DOHH2 (cell line): ENCODE measurements at regions not wholly inside any gene's neighbourhood (a gene's known extent, or its start where the extent isn't known, plus 50 kb on each side); places are given as distances from the start of the nearest gene placed in this dataset.

Experiments
- H3F3A ChIP-seq: fragments of 200-600 bp; sonication (generic), shearing (Covaris generic); 2 replicates; pipeline ENCODE4 v1.6.0; 2016; ENCODE audit warnings: antibody characterized with exemption, mild to moderate bottlenecking; ENCODE audit not compliant: control insufficient read depth, insufficient read depth
- H3K27ac ChIP-seq: fragments of 200-600 bp; sonication (generic); 2 replicates; pipeline ENCODE4 v1.5.1; 2014; ENCODE audit warnings: low read depth, mild to moderate bottlenecking, low read length, moderate library complexity
- H3K27me3 ChIP-seq: fragments of 200-600 bp; sonication (generic); 2 replicates; pipeline ENCODE4 v1.6.1; 2014; ENCODE audit warnings: mild to moderate bottlenecking, low read length, mixed read lengths; ENCODE audit not compliant: control insufficient read depth
- H3K36me3 ChIP-seq: fragments of 200-600 bp; sonication (generic); 2 replicates; pipeline ENCODE4 v1.6.1; 2014; ENCODE audit warnings: mild to moderate bottlenecking, low read length, moderate library complexity, mixed read lengths; ENCODE audit not compliant: control insufficient read depth
- H3K4me1 ChIP-seq: fragments of 200-600 bp; sonication (generic); 2 replicates; pipeline ENCODE4 v1.6.1; 2014; ENCODE audit warnings: mild to moderate bottlenecking, low read length, mixed read lengths; ENCODE audit not compliant: control insufficient read depth
- H3K4me2 ChIP-seq: fragments of 200-600 bp; sonication (generic); 2 replicates; pipeline ENCODE4 v1.6.0; 2014; ENCODE audit warnings: mild to moderate bottlenecking, low read length, moderate library complexity
- H3K4me3 ChIP-seq: fragments of 200-600 bp; sonication (generic); 2 replicates; pipeline ENCODE4 v1.5.1; 2014; ENCODE audit warnings: mild to moderate bottlenecking, low read length, mixed read lengths
- H3K79me2 ChIP-seq: fragments of 200-600 bp; sonication (generic); 2 replicates; pipeline ENCODE4 v1.6.1; 2014; ENCODE audit warnings: mild to moderate bottlenecking, low read length, mixed read lengths; ENCODE audit not compliant: control insufficient read depth
- H3K9me2 ChIP-seq: fragments of 200-600 bp; sonication (generic); replicated peaks from 2 replicates; pipeline ENCODE4 v1.6.1; 2014; ENCODE audit warnings: mild to moderate bottlenecking, low read length, mixed read lengths; ENCODE audit not compliant: control insufficient read depth
- H3K9me3 ChIP-seq: fragments of 200-600 bp; sonication (generic); 2 replicates; pipeline ENCODE4 v1.6.1; 2014; ENCODE audit warnings: antibody characterized with exemption, low read length, mixed read lengths; ENCODE audit not compliant: control insufficient read depth, insufficient read depth
- H4K20me1 ChIP-seq: fragments of 200-600 bp; sonication (generic); 2 replicates; pipeline ENCODE4 v1.6.0; 2014; ENCODE audit warnings: low read depth, mild to moderate bottlenecking, antibody characterized with exemption, low read length, moderate library complexity; ENCODE audit not compliant: control insufficient read depth, insufficient read depth
- CTCF ChIP-seq: fragments of 200-600 bp; sonication (generic); IDR thresholded peaks from one replicate; pipeline ENCODE4 v1.5.1; 2014; ENCODE audit warnings: antibody characterized with exemption, mild to moderate bottlenecking, low read depth, low read length; ENCODE audit not compliant: poor library complexity, severe bottlenecking
- EZH2phosphoT487 ChIP-seq: fragments of 200-600 bp; sonication (generic); IDR thresholded peaks from 2 replicates; pipeline ENCODE4 v1.6.1; 2017; ENCODE audit warnings: borderline replicate concordance, mild to moderate bottlenecking, antibody characterized with exemption, low read length, moderate library complexity, mixed read lengths

GRCh38 chr6:143621876-143622605 is 55.7 kb upstream of the PHACTR2 start:
- Histone ChIP-seq H3K36me3 (no peaks in the 10 kb centered on the region), H3F3A (no peaks in the 10 kb centered on the region), H3K27ac (no peak overlapping the region), H3K4me1 (no peaks in the 10 kb centered on the region), H3K4me3 (no peak overlapping the region), H3K79me2 (no peaks in the 10 kb centered on the region), H3K9me2 (no peaks in the 10 kb centered on the region), H3K9me3 (no peaks in the 10 kb centered on the region), H3K4me2 (no peak overlapping the region), H3K27me3 (no peaks in the 10 kb centered on the region), H4K20me1 (no peaks in the 10 kb centered on the region)
- TF ChIP-seq EZH2phosphoT487 = no peak
- TF ChIP-seq CTCF = no peak

GRCh38 chr6:143621159-143621873 is 56.4 kb upstream of the PHACTR2 start:
- Histone ChIP-seq H3K27me3 (no peaks in the 10 kb centered on the region), H3K36me3 (no peaks in the 10 kb centered on the region), H3K9me2 (no peaks in the 10 kb centered on the region), H3K9me3 (no peaks in the 10 kb centered on the region), H3K4me2 (no peak overlapping the region), H3F3A (no peaks in the 10 kb centered on the region), H3K4me1 (no peaks in the 10 kb centered on the region), H3K79me2 (no peaks in the 10 kb centered on the region), H3K4me3 (no peak overlapping the region), H3K27ac (no peak overlapping the region), H4K20me1 (no peaks in the 10 kb centered on the region)
- TF ChIP-seq EZH2phosphoT487 (no peak), CTCF (no peak)

DNA sequence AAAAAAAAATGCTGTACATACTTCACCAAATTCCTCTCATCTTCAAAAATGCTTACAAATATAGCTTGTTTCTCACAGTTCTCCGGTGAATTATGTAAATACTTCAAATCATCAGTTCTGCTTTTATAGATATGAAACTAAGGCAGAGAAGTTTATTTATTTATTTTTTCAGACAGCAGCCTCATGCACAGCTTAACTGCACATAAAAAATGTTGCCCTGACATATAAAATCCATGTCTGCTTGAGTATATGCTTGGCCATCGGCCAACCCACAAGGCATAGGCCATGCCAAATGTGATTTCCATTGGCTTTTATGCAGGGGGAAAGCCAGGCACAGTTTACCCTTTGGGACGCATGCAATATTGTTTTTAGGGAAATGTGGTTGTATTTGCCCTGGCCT is 57.3 kb upstream of the PHACTR2 start:
- Histone ChIP-seq H3K4me2 (no peak overlapping the region), H3F3A (no peaks in the 10 kb centered on the region), H4K20me1 (no peaks in the 10 kb centered on the region), H3K79me2 (no peaks in the 10 kb centered on the region), H3K27ac (no peak overlapping the region), H3K9me3 (no peaks in the 10 kb centered on the region), H3K27me3 (no peaks in the 10 kb centered on the region), H3K4me3 (no peak overlapping the region), H3K36me3 (no peaks in the 10 kb centered on the region), H3K9me2 (no peaks in the 10 kb centered on the region), H3K4me1 (no peaks in the 10 kb centered on the region)
- TF ChIP-seq CTCF = no peak
